Ovary (tissue), 7 donors: ENCODE measurements at regions not wholly inside any gene's neighbourhood (a gene's known extent, or its start where the extent isn't known, plus 50 kb on each side); places are given as distances from the start of the nearest gene placed in this dataset.

Experiments used
- DNase-seq, 5 donors: peaks; one replicate each; pipeline ENCODE4 v3.0.0-alpha.2; 2019 to 2020
- H3K27ac ChIP-seq, 2 donors: fragments of 200-600 bp; one replicate each; pipeline versions ENCODE4 v1.5.1 to v1.8.0; 2019 to 2022
- H3K27me3 ChIP-seq: fragments of 200-600 bp; one replicate; pipeline ENCODE4 v1.8.0; 2022
- H3K36me3 ChIP-seq: fragments of 200-600 bp; sonication (generic); one replicate; pipeline ENCODE4 v1.5.1; 2019
- H3K4me1 ChIP-seq: one replicate; pipeline ENCODE4 v1.8.1; 2013; ENCODE audit warnings: mild to moderate bottlenecking, moderate library complexity; ENCODE audit not compliant: insufficient read depth
- H3K4me3 ChIP-seq: fragments of 200-600 bp; sonication (generic); one replicate; pipeline ENCODE4 v1.5.1; 2017
- H3K9me3 ChIP-seq, 2 donors: fragments of 200-600 bp in 1 of 2; sonication (generic) in 1 of 2; one replicate each; pipeline versions ENCODE4 v1.5.1 to v1.8.1; 2013 to 2019; ENCODE audit warnings: mild to moderate bottlenecking in 1 of 2, moderate library complexity in 1 of 2
- EP300 ChIP-seq: sonication (generic); formaldehyde crosslinking; IDR thresholded peaks from one replicate; pipeline ENCODE4 v1.6.1; 2017; ENCODE audit warnings: antibody characterized with exemption
- POLR2A ChIP-seq: fragments of 450-650 bp; IDR thresholded peaks from one replicate; pipeline ENCODE4 v1.6.1; 2017; ENCODE audit warnings: antibody characterized with exemption, mild to moderate bottlenecking, moderate library complexity
- WGBS, 3 donors: extraction: QIAGEN DNeasy Blood & Tissue Kit in 1 of 3; methylation state at CpG; one replicate each; pipeline versions ENCODE4 v1.1.5 to v1.1.7; 2013 to 2017; 5-methylcytosine and 5-hydroxymethylcytosine counted together
- intact Hi-C, 4 donors: fragments of 100-400 bp; cut with DNase I; formaldehyde crosslinking; loops; one replicate each; pipeline versions ENCODE4 v1.11.0 to v1.15.1; 2022 to 2023
- TF ChIP-seq, protein P1 (sequence below), 3 donors: fragments of 450-650 bp in 2 of 3; fragments of 200-600 bp in 1 of 3; IDR thresholded peaks; one replicate each; pipeline versions ENCODE4 v1.5.1 to v1.8.0; 2016 to 2022; ENCODE audit warnings: antibody characterized with exemption in 3 of 3, mild to moderate bottlenecking in 1 of 3
- donor health status: DM: no; HTN: no; CAD: no; lungs with moderate emphysema.
- donor health status: DM: no; HTN: no; CAD: no.
- donor health status: Bipolar disorder and iron deficiency.
- donor health status: DM: no; HTN: no; CAD: no.
- donor health status: DM: yes; HTN: yes; CAD: no.

DNA sequence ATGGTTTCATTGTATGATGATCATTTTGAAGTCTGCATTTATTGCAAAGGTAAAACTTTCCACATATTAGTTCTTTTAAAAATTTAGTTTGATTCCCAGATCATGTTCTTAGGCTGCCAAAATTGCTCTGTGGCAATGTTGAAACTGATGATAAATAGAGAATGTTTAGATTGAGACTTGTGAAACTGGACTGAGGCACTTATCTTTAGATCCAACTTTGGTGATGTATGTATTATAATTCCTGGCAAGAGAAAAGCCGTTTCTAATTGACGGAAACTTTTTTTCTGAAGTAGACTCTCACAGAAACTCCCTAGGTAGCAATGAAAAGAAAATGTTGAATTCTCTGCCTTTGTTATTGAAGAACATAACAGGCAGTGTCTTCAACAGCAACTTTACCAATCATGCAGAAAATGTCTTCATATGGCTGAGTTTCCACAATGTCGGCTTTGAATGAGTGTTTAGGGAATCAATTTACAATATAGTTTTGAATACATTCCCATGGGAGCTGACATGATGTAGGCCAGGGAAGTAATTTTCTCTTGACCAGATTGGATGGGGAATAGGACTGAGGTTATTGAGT is 456.2 kb downstream of the CD109 start:
- Histone ChIP-seq H3K36me3 (no peaks in the 10 kb centered on the region), H3K27me3 (no peaks in the 10 kb centered on the region), H3K4me3 (no peak overlapping the region), H3K27ac (no peak overlapping the region), H3K4me1 (no peaks in the 10 kb centered on the region), H3K9me3 (no peaks in the 10 kb centered on the region)
- DNase-seq: no peak
- TF ChIP-seq, protein P1, sequence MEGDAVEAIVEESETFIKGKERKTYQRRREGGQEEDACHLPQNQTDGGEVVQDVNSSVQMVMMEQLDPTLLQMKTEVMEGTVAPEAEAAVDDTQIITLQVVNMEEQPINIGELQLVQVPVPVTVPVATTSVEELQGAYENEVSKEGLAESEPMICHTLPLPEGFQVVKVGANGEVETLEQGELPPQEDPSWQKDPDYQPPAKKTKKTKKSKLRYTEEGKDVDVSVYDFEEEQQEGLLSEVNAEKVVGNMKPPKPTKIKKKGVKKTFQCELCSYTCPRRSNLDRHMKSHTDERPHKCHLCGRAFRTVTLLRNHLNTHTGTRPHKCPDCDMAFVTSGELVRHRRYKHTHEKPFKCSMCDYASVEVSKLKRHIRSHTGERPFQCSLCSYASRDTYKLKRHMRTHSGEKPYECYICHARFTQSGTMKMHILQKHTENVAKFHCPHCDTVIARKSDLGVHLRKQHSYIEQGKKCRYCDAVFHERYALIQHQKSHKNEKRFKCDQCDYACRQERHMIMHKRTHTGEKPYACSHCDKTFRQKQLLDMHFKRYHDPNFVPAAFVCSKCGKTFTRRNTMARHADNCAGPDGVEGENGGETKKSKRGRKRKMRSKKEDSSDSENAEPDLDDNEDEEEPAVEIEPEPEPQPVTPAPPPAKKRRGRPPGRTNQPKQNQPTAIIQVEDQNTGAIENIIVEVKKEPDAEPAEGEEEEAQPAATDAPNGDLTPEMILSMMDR (IDR thresholded peaks at IDR 0.05): no peak
- TF ChIP-seq EP300: no peak
- no peak for TF ChIP-seq POLR2A
- WGBS, 3 donors: 90 to 92% (median 91%) methylated on average over 3 of the region's 3 CpGs
- intact Hi-C loops: no loop called here

DNA sequence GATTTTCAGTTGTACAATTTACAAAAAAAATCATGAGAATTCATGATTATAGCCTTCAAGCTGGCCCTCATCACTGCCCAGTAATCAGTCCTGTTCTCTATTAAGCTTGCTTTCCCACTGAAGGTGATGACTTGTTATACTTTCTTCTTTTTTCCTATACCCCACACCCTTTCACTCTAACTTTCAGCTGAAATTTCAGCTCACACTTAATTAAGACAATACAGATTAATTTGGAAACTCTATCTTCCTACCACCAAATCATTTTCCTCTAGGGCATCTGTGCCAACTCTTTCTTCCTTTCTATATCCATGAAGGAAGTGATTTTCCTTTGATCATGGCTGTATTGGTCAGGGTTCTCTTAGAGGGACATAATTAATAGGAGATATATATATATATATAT is 449.9 kb downstream of the CD109 start:
- intact Hi-C loops: no loop called here
- H3K27ac ChIP-seq: no peak overlapping the region
- H3K9me3 ChIP-seq: no peaks in the 10 kb centered on the region
- H3K4me3 ChIP-seq: no peak overlapping the region
- no peak for DNase-seq
- no peaks in the 10 kb centered on the region for H3K4me1 ChIP-seq
- TF ChIP-seq, protein P1 (IDR thresholded peaks at IDR 0.05): no peak
- no peaks in the 10 kb centered on the region for H3K36me3 ChIP-seq
- no peaks in the 10 kb centered on the region for H3K27me3 ChIP-seq

DNA sequence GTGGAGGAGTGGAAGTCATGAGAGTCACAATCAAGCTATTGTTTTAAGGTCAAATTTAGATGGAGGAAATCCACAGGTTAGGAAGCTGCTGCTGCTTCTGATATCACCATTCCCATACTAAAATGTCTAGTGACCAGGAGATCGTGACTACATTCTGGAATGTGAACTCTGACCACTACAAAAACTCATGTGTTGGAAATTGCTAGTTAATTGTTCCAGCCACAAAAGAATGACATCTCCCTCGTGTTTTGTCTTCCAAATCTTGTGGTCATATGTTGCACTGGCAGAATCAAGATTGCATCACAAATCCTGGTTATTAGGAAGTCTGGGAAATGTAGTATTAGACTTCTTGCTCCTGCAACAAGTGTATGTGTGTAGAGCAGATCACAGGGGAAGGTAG is 441.9 kb downstream of the CD109 start:
- Histone ChIP-seq H3K4me3 (no peak overlapping the region), H3K27ac (no peak overlapping the region), H3K4me1 (peaks cover 2% of the 10 kb centered on the region), H3K36me3 (no peaks in the 10 kb centered on the region), H3K9me3 (no peaks in the 10 kb centered on the region), H3K27me3 (no peaks in the 10 kb centered on the region)
- DNase-seq: no peak
- intact Hi-C loops: no loop called here
- TF ChIP-seq POLR2A (no peak), EP300 (no peak)
- TF ChIP-seq, protein P1 (IDR thresholded peaks at IDR 0.05): no peak
- 4 to 13% (median 6%) methylated on average over 2 of the region's 2 CpGs for WGBS, 3 donors

GRCh38 chr6:74134327-74134726 is 438.3 kb downstream of the CD109 start:
- Histone ChIP-seq H3K36me3 (no peaks in the 10 kb centered on the region), H3K9me3 (no peaks in the 10 kb centered on the region), H3K4me1 (peaks cover 2% of the 10 kb centered on the region), H3K4me3 (no peak overlapping the region), H3K27ac (no peak overlapping the region), H3K27me3 (no peaks in the 10 kb centered on the region)
- intact Hi-C loops: no loop called here
- DNase-seq: no peak
- TF ChIP-seq POLR2A (no peak), EP300 (no peak)
- TF ChIP-seq, protein P1 (IDR thresholded peaks at IDR 0.05): no peak

- DNase-seq: no peak
- intact Hi-C loops: no loop called here
- Histone ChIP-seq H3K4me1 (peaks cover 1% of the 10 kb centered on the region), H3K4me3 (no peak overlapping the region), H3K9me3 (no peaks in the 10 kb centered on the region), H3K36me3 (no peaks in the 10 kb centered on the region), H3K27me3 (no peaks in the 10 kb centered on the region), H3K27ac (no peak overlapping the region)
- TF ChIP-seq EP300 (no peak), POLR2A (no peak)
- TF ChIP-seq, protein P1 (IDR thresholded peaks at IDR 0.05): no peak
- 93 to 100% (median 98%) methylated on average over 1 of the region's 1 CpG for WGBS, 3 donors
These were observed 437.1 kb downstream of the CD109 start for GRCh38 chr6:74133073-74133472.
